Muscle layer of duodenum (tissue), 2 donors: ENCODE measurements at regions not wholly inside any gene's neighbourhood (a gene's known extent, or its start where the extent isn't known, plus 50 kb on each side); places are given as distances from the start of the nearest gene placed in this dataset.

Source experiments
- H3K27ac ChIP-seq: one replicate; pipeline ENCODE4 v1.7.0; 2013; ENCODE audit warnings: mild to moderate bottlenecking, low read length
- H3K27me3 ChIP-seq: one replicate; pipeline ENCODE4 v1.7.0; 2013; ENCODE audit warnings: low read depth, mild to moderate bottlenecking, control low read depth, low read length
- H3K36me3 ChIP-seq, 2 donors: one replicate each; pipeline ENCODE4 v1.7.0; 2013; ENCODE audit warnings: low read length in 2 of 2, control low read depth in 1 of 2, mild to moderate bottlenecking in 1 of 2; ENCODE audit not compliant: insufficient read depth in 2 of 2, control insufficient read depth in 1 of 2
- H3K4me1 ChIP-seq, 2 donors: one replicate each; pipeline ENCODE4 v1.7.0; 2013; ENCODE audit warnings: low read length in 2 of 2, mild to moderate bottlenecking in 2 of 2, control low read depth in 1 of 2, moderate library complexity in 1 of 2; ENCODE audit not compliant: insufficient read depth in 2 of 2, control insufficient read depth in 1 of 2
- H3K4me3 ChIP-seq, 2 donors: one replicate each; pipeline ENCODE4 v1.7.0; 2013; ENCODE audit warnings: low read length in 2 of 2, low read depth in 1 of 2, mild to moderate bottlenecking in 1 of 2
- H3K9me3 ChIP-seq, 2 donors: one replicate each; pipeline ENCODE4 v1.7.0; 2013; ENCODE audit warnings: low read length in 2 of 2, control low read depth in 1 of 2, mild to moderate bottlenecking in 1 of 2; ENCODE audit not compliant: control insufficient read depth in 1 of 2
- donor health status: healthy.

DNA sequence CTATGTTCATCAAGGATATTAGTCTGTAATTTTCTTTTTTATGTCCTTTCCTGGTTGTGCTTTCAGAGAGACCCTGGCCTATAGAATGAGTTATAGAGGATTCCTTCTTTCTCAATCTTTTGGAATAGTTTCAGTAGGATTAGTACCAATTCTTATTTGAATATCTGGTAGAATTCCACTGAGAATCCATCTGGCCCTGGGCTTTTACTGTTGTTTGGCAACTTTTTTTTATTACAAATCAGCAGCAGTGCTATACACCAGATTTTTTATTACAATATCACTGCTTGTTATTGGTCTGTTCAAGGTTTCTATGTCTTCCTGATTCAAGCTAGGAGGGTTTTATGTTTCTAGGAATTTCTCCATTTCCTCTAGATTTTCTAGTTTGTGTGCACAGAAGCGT, 50.0 kb upstream of the NRSN1 start:
- no peaks in the 10 kb centered on the region for H3K9me3 ChIP-seq
- H3K36me3 ChIP-seq, result no peaks in the 10 kb centered on the region
- no peak overlapping the region for H3K27ac ChIP-seq
- no peaks in the 10 kb centered on the region for H3K4me1 ChIP-seq
- no peaks in the 10 kb centered on the region for H3K27me3 ChIP-seq
- H3K4me3 ChIP-seq, result no peak overlapping the region
